Ovary (tissue), 3 donors: ENCODE measurements at regions not wholly inside any gene's neighbourhood (a gene's known extent, or its start where the extent isn't known, plus 50 kb on each side); places are given as distances from the start of the nearest gene placed in this dataset.

Experiments
- EP300 ChIP-seq: sonication (generic); formaldehyde crosslinking; IDR thresholded peaks from one replicate; pipeline ENCODE4 v1.6.1; 2017; ENCODE audit warnings: antibody characterized with exemption
- TF ChIP-seq, protein P1 (sequence below), 3 donors: fragments of 450-650 bp in 2 of 3; fragments of 200-600 bp in 1 of 3; IDR thresholded peaks; one replicate each; pipeline versions ENCODE4 v1.5.1 to v1.8.0; 2016 to 2022; ENCODE audit warnings: antibody characterized with exemption in 3 of 3, mild to moderate bottlenecking in 1 of 3
- donor health status: DM: no; HTN: no; CAD: no.

DNA sequence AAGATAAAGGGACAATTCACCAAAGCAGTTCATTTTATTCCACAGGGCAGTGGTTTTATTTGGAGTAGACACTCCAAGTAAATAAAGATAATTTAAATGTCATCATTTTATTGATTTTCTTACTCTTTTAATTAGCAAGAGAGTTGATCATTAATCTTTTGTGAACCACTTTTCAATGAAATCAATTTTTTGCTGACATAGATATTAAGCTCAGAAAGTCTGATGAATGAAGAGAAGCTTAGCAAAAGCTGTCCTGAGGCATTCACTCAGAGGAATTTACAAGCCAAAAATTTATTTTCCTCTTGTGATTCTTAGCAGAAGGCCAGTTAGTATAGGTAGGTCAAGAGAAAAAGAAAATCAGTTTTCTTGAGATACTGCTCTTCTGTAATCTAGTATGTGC is 618.0 kb downstream of the CCER1 start:
- TF ChIP-seq EP300, result no peak
- TF ChIP-seq, protein P1, sequence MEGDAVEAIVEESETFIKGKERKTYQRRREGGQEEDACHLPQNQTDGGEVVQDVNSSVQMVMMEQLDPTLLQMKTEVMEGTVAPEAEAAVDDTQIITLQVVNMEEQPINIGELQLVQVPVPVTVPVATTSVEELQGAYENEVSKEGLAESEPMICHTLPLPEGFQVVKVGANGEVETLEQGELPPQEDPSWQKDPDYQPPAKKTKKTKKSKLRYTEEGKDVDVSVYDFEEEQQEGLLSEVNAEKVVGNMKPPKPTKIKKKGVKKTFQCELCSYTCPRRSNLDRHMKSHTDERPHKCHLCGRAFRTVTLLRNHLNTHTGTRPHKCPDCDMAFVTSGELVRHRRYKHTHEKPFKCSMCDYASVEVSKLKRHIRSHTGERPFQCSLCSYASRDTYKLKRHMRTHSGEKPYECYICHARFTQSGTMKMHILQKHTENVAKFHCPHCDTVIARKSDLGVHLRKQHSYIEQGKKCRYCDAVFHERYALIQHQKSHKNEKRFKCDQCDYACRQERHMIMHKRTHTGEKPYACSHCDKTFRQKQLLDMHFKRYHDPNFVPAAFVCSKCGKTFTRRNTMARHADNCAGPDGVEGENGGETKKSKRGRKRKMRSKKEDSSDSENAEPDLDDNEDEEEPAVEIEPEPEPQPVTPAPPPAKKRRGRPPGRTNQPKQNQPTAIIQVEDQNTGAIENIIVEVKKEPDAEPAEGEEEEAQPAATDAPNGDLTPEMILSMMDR (IDR thresholded peaks at IDR 0.05), result no peak
